GM21576 (cell line): ENCODE measurements at regions not wholly inside any gene's neighbourhood (a gene's known extent, or its start where the extent isn't known, plus 50 kb on each side); places are given as distances from the start of the nearest gene placed in this dataset.
"Not testable (repeated sequence)": the region's sequence is repeated elsewhere in the genome, so short reads cannot be mapped to it uniquely, and the experiment has no call there.

Experiments used
- ATAC-seq: cut with Tn5 transposase; IDR thresholded peaks from one replicate; pipeline ENCODE4 v1.9.1; 2021; ENCODE audit warnings: mild to moderate bottlenecking, moderate library complexity; ENCODE audit not compliant: unreplicated experiment

GRCh38 chr6:105745464-105746129, 340.5 kb upstream of the PRDM1 start:
- no peak for ATAC-seq

GRCh38 chr6:105744815-105745214, 341.3 kb upstream of the PRDM1 start:
- no peak for ATAC-seq

GRCh38 chr6:105740946-105741645, 338.2 kb upstream of the PREP start:
- ATAC-seq = no peak

GRCh38 chr6:105739764-105740163, 336.9 kb upstream of the PREP start:
- ATAC-seq = no peak

- no peak for ATAC-seq
Measured at GRCh38 chr6:105733556-105734162, 330.8 kb upstream of the PREP start.

GRCh38 chr6:105728995-105729394, 326.1 kb upstream of the PREP start:
- ATAC-seq = no peak

GRCh38 chr6:105726902-105727655, 324.2 kb upstream of the PREP start:
- no peak for ATAC-seq

- ATAC-seq = no peak
Measured at GRCh38 chr6:105714846-105715245, 312.0 kb upstream of the PREP start.

GRCh38 chr6:105713474-105714118, 310.7 kb upstream of the PREP start:
- ATAC-seq = no peak

GRCh38 chr6:105711216-105711615, 308.3 kb upstream of the PREP start:
- no peak for ATAC-seq

GRCh38 chr6:105705608-105706007, 302.7 kb upstream of the PREP start:
- no peak for ATAC-seq

GRCh38 chr6:105695461-105695860, 292.6 kb upstream of the PREP start:
- ATAC-seq = no peak

GRCh38 chr6:105692613-105693215, 289.8 kb upstream of the PREP start:
- no peak for ATAC-seq

- ATAC-seq = no peak
Measured at GRCh38 chr6:105691971-105692370, 289.1 kb upstream of the PREP start.

- ATAC-seq = no peak
Measured at GRCh38 chr6:105691081-105691480, 288.2 kb upstream of the PREP start.

- no peak for ATAC-seq
Measured at GRCh38 chr6:105688573-105688972, 285.7 kb upstream of the PREP start.

- not testable (repeated sequence) for ATAC-seq
Measured at GRCh38 chr6:105686793-105687192, 283.9 kb upstream of the PREP start.

- ATAC-seq = no peak
Measured at GRCh38 chr6:105681061-105681460, 278.2 kb upstream of the PREP start.

GRCh38 chr6:105680131-105680530, 277.2 kb upstream of the PREP start:
- no peak for ATAC-seq

GRCh38 chr6:105678516-105678915, 275.6 kb upstream of the PREP start:
- ATAC-seq = no peak
